ENCODE measurements at regions not wholly inside any gene's neighbourhood (a gene's known extent, or its start where the extent isn't known, plus 50 kb on each side); places are given as distances from the start of the nearest gene placed in this dataset.

- no peak for DNase-seq (ENCODE audit: extremely low read depth, low read depth)
- no peak for TF ChIP-seq CTCF (IDR thresholded peaks at IDR 0.05; ENCODE audit: low read depth, low read length)
Measured at GRCh38 chr12:9276990-9277389, 68.8 kb upstream of the PZP start.

GRCh38 chr12:9273276-9273675, 65.1 kb upstream of the PZP start:
- TF ChIP-seq CTCF (IDR thresholded peaks at IDR 0.05; ENCODE audit: low read depth, low read length), result no peak
- DNase-seq (ENCODE audit: extremely low read depth, low read depth), result no peak

GRCh38 chr12:9271875-9272274, 63.7 kb upstream of the PZP start:
- no peak for DNase-seq (ENCODE audit: extremely low read depth, low read depth)
- TF ChIP-seq CTCF (IDR thresholded peaks at IDR 0.05; ENCODE audit: low read depth, low read length), result no peak

- no peak for DNase-seq (ENCODE audit: extremely low read depth, low read depth)
- TF ChIP-seq CTCF (IDR thresholded peaks at IDR 0.05; ENCODE audit: low read depth, low read length), result no peak
Measured at GRCh38 chr12:9264546-9264945, 56.4 kb upstream of the PZP start.

GRCh38 chr12:9260931-9261330, 52.7 kb upstream of the PZP start:
- TF ChIP-seq CTCF (IDR thresholded peaks at IDR 0.05; ENCODE audit: low read depth, low read length), result no peak
- no peak for DNase-seq (ENCODE audit: extremely low read depth, low read depth)

- no peak for TF ChIP-seq CTCF (IDR thresholded peaks at IDR 0.05; ENCODE audit: low read depth, low read length)
- DNase-seq (ENCODE audit: extremely low read depth, low read depth), result no peak
Measured at GRCh38 chr12:9258676-9259075, 50.5 kb upstream of the PZP start.
